ENCODE measurements at regions not wholly inside any gene's neighbourhood (a gene's known extent, or its start where the extent isn't known, plus 50 kb on each side); places are given as distances from the start of the nearest gene placed in this dataset.

DNA sequence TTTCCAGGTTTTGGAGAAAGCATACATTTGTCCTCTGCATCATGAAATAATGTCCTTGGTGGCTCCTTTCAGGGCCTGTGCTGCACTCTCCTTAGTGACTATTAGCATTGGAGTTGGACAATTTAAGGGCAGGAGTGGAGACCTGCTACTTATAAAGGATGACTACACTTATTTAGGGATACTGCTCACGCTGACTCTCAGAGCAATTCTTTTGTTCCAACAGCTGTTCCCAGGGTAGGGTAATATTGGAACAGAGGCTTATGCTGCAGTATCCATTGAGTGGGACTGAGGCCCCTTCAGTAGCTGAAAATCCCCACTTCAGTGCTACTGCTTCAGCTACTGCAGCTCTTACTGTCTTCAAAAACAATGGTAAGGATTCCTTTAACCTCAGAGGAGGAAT, 84.6 kb downstream of the GPR88 start:
- no peak overlapping the region for H2AK5ac ChIP-seq (ENCODE audit: low read depth, low read length)
- TF ChIP-seq KDM4A (IDR thresholded peaks at IDR 0.05; ENCODE audit: low read depth, low read length, severe bottlenecking) (no peak), HDAC2 (IDR thresholded peaks at IDR 0.05; ENCODE audit: borderline replicate concordance in 1 of 2, low read depth in 2 of 2, low read length in 2 of 2) (no peak), MAFK (IDR thresholded peaks at IDR 0.05; ENCODE audit: low read depth, low read length) (no peak), CEBPB (IDR thresholded peaks at IDR 0.05; ENCODE audit: low read depth, low read length) (no peak), ZNF274 (IDR thresholded peaks at IDR 0.05; ENCODE audit: borderline replicate concordance, extremely low read depth, low read length) (no peak), BRCA1 (IDR thresholded peaks at IDR 0.05; ENCODE audit: low read depth, low read length) (no peak), KDM1A (IDR thresholded peaks at IDR 0.05; ENCODE audit: borderline replicate concordance, low read length) (no peak), PHF8 (conservative IDR thresholded peaks at IDR 0.05; ENCODE audit: low read depth, low read length) (no peak), CHD2 (IDR thresholded peaks at IDR 0.05; ENCODE audit: low read length) (no peak), NANOG (IDR thresholded peaks at IDR 0.05; ENCODE audit: insufficient read depth, low read depth, low read length, poor library complexity, severe bottlenecking) (no peak)
- TF ChIP-seq, protein P1, sequence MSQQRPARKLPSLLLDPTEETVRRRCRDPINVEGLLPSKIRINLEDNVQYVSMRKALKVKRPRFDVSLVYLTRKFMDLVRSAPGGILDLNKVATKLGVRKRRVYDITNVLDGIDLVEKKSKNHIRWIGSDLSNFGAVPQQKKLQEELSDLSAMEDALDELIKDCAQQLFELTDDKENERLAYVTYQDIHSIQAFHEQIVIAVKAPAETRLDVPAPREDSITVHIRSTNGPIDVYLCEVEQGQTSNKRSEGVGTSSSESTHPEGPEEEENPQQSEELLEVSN (IDR thresholded peaks at IDR 0.05): no peak
- ChIA-PET CTCF (ENCODE audit: partially characterized antibody) (interaction anchor here (0.6 to 1.4 kb wide), 4 partner anchors 8 to 246 kb away, joined by 3 to 5 read pairs (median 4); no protein-coding TSS in a partner anchor), POLR2A (ENCODE audit: partially characterized antibody) (no interaction called here)
- H4K8ac ChIP-seq (ENCODE audit: extremely low read depth, insufficient read depth, low read length): no peak overlapping the region
- no peak overlapping the region for H3K9ac ChIP-seq (replicated peaks in 1 of 4; ENCODE audit: extremely low read depth in 1 of 4, low read depth in 3 of 4, low read length in 3 of 4)
- no peak overlapping the region for H4K5ac ChIP-seq (ENCODE audit: insufficient read length, low read depth, low read length)
- H2BK20ac ChIP-seq (ENCODE audit: low read length): no peak overlapping the region
- H3K27ac ChIP-seq (ENCODE audit: low read depth, low read length): no peak overlapping the region
- H3K4ac ChIP-seq (replicated peaks; ENCODE audit: insufficient read length, low read depth, low read length): no peak overlapping the region
- no peaks in the 10 kb centered on the region for H3K36me3 ChIP-seq (ENCODE audit: control insufficient read depth in 2 of 4, insufficient read depth in 4 of 4, low read length in 3 of 4)
- H4K20me1 ChIP-seq (replicated peaks in 1 of 2; ENCODE audit: control insufficient read depth in 1 of 2, insufficient read depth in 2 of 2, low read length in 2 of 2): no peaks in the 10 kb centered on the region
- H2BK120ac ChIP-seq (replicated peaks; ENCODE audit: low read depth, low read length): no peak overlapping the region
- no peaks in the 10 kb centered on the region for H3K27me3 ChIP-seq (replicated peaks in 1 of 4; ENCODE audit: control insufficient read depth in 3 of 4, extremely low read depth in 1 of 4, insufficient read depth in 3 of 4, low read length in 3 of 4)
- no peak overlapping the region for H4K91ac ChIP-seq (replicated peaks; ENCODE audit: insufficient read length, low read length)
- FAIRE-seq (no peak), DNase-seq (ENCODE audit: low read depth in 1 of 2, low spot score in 2 of 2) (no peak)
- no peak overlapping the region for H3K14ac ChIP-seq (ENCODE audit: insufficient read length)
- H3K18ac ChIP-seq (ENCODE audit: extremely low read depth, low read length): no peak overlapping the region
- no peaks in the 10 kb centered on the region for H3K79me1 ChIP-seq (ENCODE audit: low read depth, low read length)
- no peak overlapping the region for H2BK15ac ChIP-seq (ENCODE audit: low read length)
- H3K79me2 ChIP-seq (ENCODE audit: control insufficient read depth in 1 of 2, insufficient read depth in 2 of 2, low read length in 2 of 2): no peaks in the 10 kb centered on the region
- H3K23me2 ChIP-seq (ENCODE audit: low read depth, low read length): no peaks in the 10 kb centered on the region; the same call in 1 of the 2 replicates
- H3K23ac ChIP-seq (ENCODE audit: insufficient read length): no peak overlapping the region
- H2BK5ac ChIP-seq (ENCODE audit: low read depth, low read length): no peak overlapping the region
- H3K9me3 ChIP-seq (ENCODE audit: insufficient read depth in 2 of 2, low read depth in 1 of 2, low read length in 1 of 2): no peaks in the 10 kb centered on the region
- no peak overlapping the region for H3K4me2 ChIP-seq (ENCODE audit: insufficient read depth in 1 of 2, low read depth in 2 of 2, low read length in 2 of 2)
- H2BK12ac ChIP-seq (ENCODE audit: low read depth, low read length): no peak overlapping the region
- peaks cover 0 to 7% (median 1%) of the 10 kb centered on the region in 4 experiments; a peak in 1 of 7 replicates for H3K4me1 ChIP-seq (replicated peaks in 1 of 4; ENCODE audit: control insufficient read depth in 3 of 4, insufficient read depth in 4 of 4, low read length in 3 of 4)
- no peak overlapping the region for H3K4me3 ChIP-seq (ENCODE audit: extremely low read depth in 1 of 4, insufficient read depth in 2 of 4, low read depth in 3 of 4, low read length in 4 of 4)
- 95% methylated on average over 1 of the region's 1 CpG; no CpG with 5 or more reads in 1 of the 2 experiments for WGBS, 2 experiments (ENCODE audit: extremely low coverage in 1 of 2, insufficient coverage in 1 of 2, insufficient read length in 1 of 2, insufficient replicate concordance in 2 of 2, low coverage in 1 of 2, low lambda C conversion rate in 2 of 2, missing lambda C conversion rate in 1 of 2)
- H2AFZ ChIP-seq (ENCODE audit: low read length): peak overlapping the region; percentile 95; the same call in 1 of the 2 replicates
- no peak overlapping the region for H3K56ac ChIP-seq (replicated peaks; ENCODE audit: insufficient read length, low read depth, low read length)

Measured in H1 (cell line).